ENCODE measurements at regions not wholly inside any gene's neighbourhood (a gene's known extent, or its start where the extent isn't known, plus 50 kb on each side); places are given as distances from the start of the nearest gene placed in this dataset.

- DNase-seq (ENCODE audit: low spot score in 2 of 2, unreplicated experiment in 2 of 2), result no peak
- no peak for TF ChIP-seq CTCF (IDR thresholded peaks at IDR 0.05; ENCODE audit: unreplicated experiment)
- H3K36me3 Mint-ChIP-seq, result no peaks in the 10 kb centered on the region
- H3K9me3 Mint-ChIP-seq, result no peaks in the 10 kb centered on the region
- peaks cover 6% of the 10 kb centered on the region for H3K4me1 Mint-ChIP-seq
- no peak overlapping the region for H3K27ac Mint-ChIP-seq
- H3K27me3 Mint-ChIP-seq (ENCODE audit: low read depth), result no peaks in the 10 kb centered on the region
- H3K4me3 Mint-ChIP-seq, result no peak overlapping the region
Observed at GRCh38 chr5:109487753-109488420, 78.1 kb upstream of the PJA2 start.

- no peaks in the 10 kb centered on the region for H3K9me3 Mint-ChIP-seq
- H3K27ac Mint-ChIP-seq, result no peak overlapping the region
- H3K4me1 Mint-ChIP-seq, result peaks cover 11% of the 10 kb centered on the region
- TF ChIP-seq CTCF (IDR thresholded peaks at IDR 0.05; ENCODE audit: unreplicated experiment), result no peak
- no peaks in the 10 kb centered on the region for H3K36me3 Mint-ChIP-seq
- no peak overlapping the region for H3K4me3 Mint-ChIP-seq
- H3K27me3 Mint-ChIP-seq (ENCODE audit: low read depth), result no peaks in the 10 kb centered on the region
- no peak for DNase-seq (ENCODE audit: low spot score in 2 of 2, unreplicated experiment in 2 of 2)
Observed at GRCh38 chr5:109486200-109486804, 76.5 kb upstream of the PJA2 start.

- Mint-ChIP-seq H3K4me3 (no peak overlapping the region), H3K4me1 (peaks cover 11% of the 10 kb centered on the region), H3K9me3 (no peaks in the 10 kb centered on the region), H3K27me3 (ENCODE audit: low read depth) (no peaks in the 10 kb centered on the region), H3K27ac (no peak overlapping the region), H3K36me3 (no peaks in the 10 kb centered on the region)
- peak in 1 of 2 experiments; percentile 47 for DNase-seq (ENCODE audit: low spot score in 2 of 2, unreplicated experiment in 2 of 2)
- no peak for TF ChIP-seq CTCF (IDR thresholded peaks at IDR 0.05; ENCODE audit: unreplicated experiment)
Observed at GRCh38 chr5:109485030-109485429, 75.3 kb upstream of the PJA2 start.

DNA sequence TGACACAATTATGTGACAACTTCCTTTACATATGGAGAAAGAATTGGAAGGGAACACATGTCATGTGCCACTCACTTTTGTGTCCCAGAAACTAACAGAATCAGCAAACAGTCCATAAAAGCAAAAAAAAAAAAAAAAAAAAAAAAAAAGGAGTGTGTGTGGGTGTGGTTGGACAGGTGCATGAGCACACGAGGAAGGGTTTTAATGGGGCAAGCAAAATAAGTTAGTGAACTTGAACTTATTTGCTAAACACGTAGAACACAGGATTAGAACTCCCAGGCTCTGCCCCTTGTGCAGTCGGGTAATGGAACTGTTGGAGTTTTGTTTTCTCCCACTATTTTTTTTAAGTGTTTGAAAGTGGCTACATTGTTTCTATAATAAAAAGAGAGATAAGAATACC is 74.8 kb upstream of the PJA2 start:
- no peak for TF ChIP-seq CTCF (IDR thresholded peaks at IDR 0.05; ENCODE audit: unreplicated experiment)
- H3K36me3 Mint-ChIP-seq, result no peaks in the 10 kb centered on the region
- no peaks in the 10 kb centered on the region for H3K9me3 Mint-ChIP-seq
- H3K27me3 Mint-ChIP-seq (ENCODE audit: low read depth), result no peaks in the 10 kb centered on the region
- H3K27ac Mint-ChIP-seq, result no peak overlapping the region
- no peak for DNase-seq (ENCODE audit: low spot score in 2 of 2, unreplicated experiment in 2 of 2)
- peaks cover 11% of the 10 kb centered on the region for H3K4me1 Mint-ChIP-seq
- no peak overlapping the region for H3K4me3 Mint-ChIP-seq

DNA sequence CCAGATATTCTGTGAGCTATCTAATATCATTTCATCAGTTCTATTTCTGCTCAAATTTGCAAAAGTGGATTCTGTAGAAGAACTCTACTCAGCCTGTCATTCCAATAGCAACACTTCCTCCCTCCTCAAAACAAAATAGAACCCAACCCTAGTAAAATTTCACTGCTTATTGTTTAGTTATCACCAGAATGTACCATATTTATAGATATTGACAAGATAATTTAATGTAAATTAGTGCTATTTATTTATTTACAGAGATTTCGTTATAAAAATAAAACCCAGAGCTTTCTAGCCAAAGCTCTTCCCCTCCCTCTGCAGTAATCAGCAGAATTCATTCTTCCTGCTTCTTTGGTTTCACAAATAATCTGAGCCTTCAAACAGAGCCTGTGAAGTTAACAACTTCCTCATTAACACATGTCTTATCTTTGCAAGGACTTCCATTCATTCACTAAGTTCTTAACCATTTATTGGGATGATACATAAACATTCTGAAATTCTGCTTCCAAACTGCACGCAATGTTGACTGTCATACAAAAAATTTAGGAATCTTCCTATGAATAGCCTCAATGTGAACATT is 73.7 kb upstream of the PJA2 start:
- no peak for DNase-seq (ENCODE audit: low spot score in 2 of 2, unreplicated experiment in 2 of 2)
- Mint-ChIP-seq H3K4me1 (peaks cover 11% of the 10 kb centered on the region), H3K27me3 (ENCODE audit: low read depth) (no peaks in the 10 kb centered on the region), H3K36me3 (no peaks in the 10 kb centered on the region), H3K9me3 (no peaks in the 10 kb centered on the region), H3K4me3 (no peak overlapping the region), H3K27ac (peak overlapping the region; percentile 31)
- no peak for TF ChIP-seq CTCF (IDR thresholded peaks at IDR 0.05; ENCODE audit: unreplicated experiment)

All from mesothelial cell of epicardium (in vitro differentiated cells).